ENCODE measurements at regions not wholly inside any gene's neighbourhood (a gene's known extent, or its start where the extent isn't known, plus 50 kb on each side); places are given as distances from the start of the nearest gene placed in this dataset.

GRCh38 chr18:78126106-78126505 is 853.5 kb upstream of the SALL3 start:
- DNase-seq = no peak

GRCh38 chr18:78126536-78126935 is 853.1 kb upstream of the SALL3 start:
- DNase-seq = no peak

- no peak for DNase-seq
These were observed 852.6 kb upstream of the SALL3 start for GRCh38 chr18:78127041-78127440.

- no peak for DNase-seq
These were observed 851.6 kb upstream of the SALL3 start for GRCh38 chr18:78128004-78128403.

- DNase-seq = no peak
These were observed 850.4 kb upstream of the SALL3 start for GRCh38 chr18:78129260-78129659.

- no peak for DNase-seq
These were observed 849.1 kb upstream of the SALL3 start for GRCh38 chr18:78130232-78131195.

- DNase-seq = no peak
These were observed 845.9 kb upstream of the SALL3 start for GRCh38 chr18:78133729-78134128.

GRCh38 chr18:78136986-78137385 is 842.6 kb upstream of the SALL3 start:
- DNase-seq = no peak

- no peak for DNase-seq
These were observed 840.6 kb upstream of the SALL3 start for GRCh38 chr18:78138983-78139496.

GRCh38 chr18:78140294-78140693 is 839.3 kb upstream of the SALL3 start:
- no peak for DNase-seq

- DNase-seq = no peak
These were observed 834.9 kb upstream of the SALL3 start for GRCh38 chr18:78144669-78145068.

- DNase-seq = no peak
These were observed 834.5 kb upstream of the SALL3 start for GRCh38 chr18:78145096-78145495.

GRCh38 chr18:78146136-78147085 is 833.2 kb upstream of the SALL3 start:
- no peak for DNase-seq

GRCh38 chr18:78150590-78150989 is 829.0 kb upstream of the SALL3 start:
- DNase-seq = no peak

- DNase-seq = no peak
These were observed 828.4 kb upstream of the SALL3 start for GRCh38 chr18:78151234-78151633.

- DNase-seq = no peak
These were observed 827.5 kb upstream of the SALL3 start for GRCh38 chr18:78151948-78152725.

- no peak for DNase-seq
These were observed 826.3 kb upstream of the SALL3 start for GRCh38 chr18:78153362-78153761.

- DNase-seq = no peak
These were observed 825.2 kb upstream of the SALL3 start for GRCh38 chr18:78154444-78154843.

- no peak for DNase-seq
These were observed 824.8 kb upstream of the SALL3 start for GRCh38 chr18:78154853-78155252.

GRCh38 chr18:78156466-78156865 is 823.2 kb upstream of the SALL3 start:
- DNase-seq = no peak

- DNase-seq = no peak
These were observed 820.7 kb upstream of the SALL3 start for GRCh38 chr18:78158943-78159342.

- DNase-seq = no peak
These were observed 820.2 kb upstream of the SALL3 start for GRCh38 chr18:78159397-78159796.
